ENCODE measurements at regions not wholly inside any gene's neighbourhood (a gene's known extent, or its start where the extent isn't known, plus 50 kb on each side); places are given as distances from the start of the nearest gene placed in this dataset.

DNA sequence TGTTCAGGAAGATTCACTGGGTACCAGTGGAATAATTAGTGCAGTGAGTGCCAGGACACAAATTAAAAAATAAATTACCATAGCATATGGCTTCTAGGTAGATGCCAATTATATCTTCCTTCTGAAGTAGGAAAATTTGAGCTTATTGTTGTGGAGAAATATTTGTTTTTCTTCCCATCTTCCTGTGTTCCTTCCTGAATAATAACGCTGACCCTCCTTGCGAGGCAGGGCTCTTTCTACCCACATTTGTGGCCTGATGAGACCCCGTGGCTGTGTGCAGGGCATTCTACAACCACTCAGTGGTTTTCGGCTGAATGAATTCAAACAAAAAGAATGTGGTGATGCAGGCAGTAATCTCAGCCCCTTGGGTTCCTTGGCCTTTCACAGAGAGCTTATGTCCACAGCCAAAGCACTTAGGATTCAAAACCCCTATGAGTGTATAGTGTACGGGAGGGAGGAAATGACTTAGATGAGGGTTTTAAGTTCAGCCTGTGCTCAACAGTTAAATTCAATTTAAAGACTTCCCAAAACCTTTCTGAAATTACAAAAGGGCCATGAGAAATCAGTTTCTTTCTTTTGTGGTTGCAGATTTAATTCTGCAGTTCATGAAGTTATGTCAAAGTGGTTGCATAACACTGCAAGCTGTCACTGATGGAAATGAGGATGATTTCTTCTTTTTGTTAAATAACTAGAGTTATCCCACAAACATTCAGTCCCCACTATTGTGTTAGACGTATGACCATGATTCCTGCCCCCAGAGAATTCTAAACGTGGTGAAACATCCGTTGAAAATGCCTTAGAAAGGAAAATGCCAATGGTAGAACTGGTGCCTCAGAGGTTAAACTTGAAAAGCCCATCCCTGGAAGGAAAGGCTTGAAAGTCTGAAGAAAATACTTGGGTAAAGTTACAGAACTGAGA, 255.3 kb downstream of the FZD1 start:
- DNase-seq: no peak
- TF ChIP-seq POLR2A (IDR thresholded peaks at IDR 0.05; ENCODE audit: low read length) (no peak), GATA1 (IDR thresholded peaks at IDR 0.05; ENCODE audit: low read depth, low read length) (no peak)

DNA sequence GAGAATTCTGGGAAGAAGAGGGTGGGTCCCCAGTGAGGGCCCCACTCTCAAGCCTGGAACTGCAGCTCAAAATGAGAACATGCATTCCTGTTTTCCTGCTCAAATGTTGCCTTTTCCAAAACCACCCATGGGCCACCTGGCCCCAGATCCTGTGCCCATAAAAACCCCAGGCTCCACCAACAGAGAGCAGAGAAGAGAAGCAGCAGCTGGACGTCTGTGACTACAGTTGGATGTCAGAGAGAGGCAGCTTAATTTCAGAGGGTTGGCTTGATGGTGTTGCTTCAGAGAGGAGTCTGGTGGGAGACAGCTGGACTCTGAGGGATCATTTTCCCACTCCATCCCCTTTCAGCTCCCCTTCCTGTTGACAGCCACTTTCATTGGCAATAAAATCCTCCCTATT, 256.4 kb downstream of the FZD1 start:
- TF ChIP-seq GATA1 (IDR thresholded peaks at IDR 0.05; ENCODE audit: low read depth, low read length) (no peak), POLR2A (IDR thresholded peaks at IDR 0.05; ENCODE audit: low read length) (no peak)
- DNase-seq: no peak

DNA sequence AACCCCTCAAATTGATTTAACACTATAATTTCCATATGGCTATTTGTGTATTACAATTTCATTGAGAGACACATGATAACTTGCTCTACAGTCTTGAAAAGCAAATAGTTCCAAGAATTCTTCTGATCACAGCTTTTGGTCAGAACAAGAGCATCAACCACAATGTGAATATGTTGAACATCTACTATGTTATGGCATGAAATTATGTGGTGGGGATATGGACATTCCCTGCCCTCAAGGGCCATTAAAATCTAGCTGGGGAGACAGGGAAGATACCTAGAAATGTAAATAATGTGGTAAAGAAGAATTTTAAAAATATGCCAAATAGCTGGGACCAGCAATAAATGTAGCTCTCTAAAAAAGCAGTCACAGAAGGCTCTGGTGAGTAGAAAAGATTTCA, 262.2 kb downstream of the FZD1 start:
- TF ChIP-seq POLR2A (IDR thresholded peaks at IDR 0.05; ENCODE audit: low read length) (no peak), GATA1 (IDR thresholded peaks at IDR 0.05; ENCODE audit: low read depth, low read length) (no peak)
- no peak for DNase-seq

DNA sequence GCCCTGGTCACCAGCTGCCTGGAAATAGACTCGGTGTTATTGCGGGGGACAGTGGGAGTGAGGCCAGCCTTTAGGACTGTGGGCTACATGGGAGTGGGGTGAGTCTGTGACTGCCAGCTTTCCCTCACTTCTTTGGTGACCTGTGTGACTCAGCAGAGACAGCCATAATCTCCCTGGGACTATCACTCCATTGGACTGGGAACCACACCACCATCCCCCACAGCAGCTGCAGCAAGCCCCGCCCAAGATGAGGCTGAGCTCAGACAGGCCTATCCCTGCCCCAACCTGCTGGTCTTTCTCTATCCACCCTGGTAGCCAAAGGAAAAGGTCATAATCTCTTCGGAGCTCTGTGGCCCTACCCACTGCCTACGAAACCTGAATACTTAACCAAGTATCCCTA, 263.2 kb downstream of the FZD1 start:
- no peak for TF ChIP-seq POLR2A (IDR thresholded peaks at IDR 0.05; ENCODE audit: low read length)
- no peak for TF ChIP-seq GATA1 (IDR thresholded peaks at IDR 0.05; ENCODE audit: low read depth, low read length)

DNA sequence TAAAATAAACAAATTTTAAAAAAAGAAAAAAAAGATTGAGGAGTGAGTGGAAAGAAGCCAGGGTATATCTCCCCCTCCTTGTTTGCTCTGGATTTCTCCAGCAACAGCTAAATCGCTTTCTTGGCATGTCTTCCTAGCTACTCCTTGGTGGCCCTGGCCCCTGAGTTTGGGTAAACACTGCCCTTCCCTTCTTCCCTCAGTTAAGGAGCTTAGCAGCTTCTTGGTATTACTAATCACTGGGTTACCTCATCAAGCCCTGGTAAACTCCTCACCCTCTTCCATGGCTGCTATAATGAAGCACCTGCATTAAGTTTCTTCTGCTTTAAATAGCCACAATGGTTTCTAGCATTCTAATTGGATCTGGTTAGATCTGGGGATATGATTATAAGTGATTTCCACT, 269.8 kb downstream of the FZD1 start:
- DNase-seq: no peak
- no peak for TF ChIP-seq POLR2A (IDR thresholded peaks at IDR 0.05; ENCODE audit: low read length)
- no peak for TF ChIP-seq GATA1 (IDR thresholded peaks at IDR 0.05; ENCODE audit: low read depth, low read length)

More for the DNA sequence above, 263.2 kb downstream of the FZD1 start:
- peak; percentile 22 to 35 for DNase-seq

DNA sequence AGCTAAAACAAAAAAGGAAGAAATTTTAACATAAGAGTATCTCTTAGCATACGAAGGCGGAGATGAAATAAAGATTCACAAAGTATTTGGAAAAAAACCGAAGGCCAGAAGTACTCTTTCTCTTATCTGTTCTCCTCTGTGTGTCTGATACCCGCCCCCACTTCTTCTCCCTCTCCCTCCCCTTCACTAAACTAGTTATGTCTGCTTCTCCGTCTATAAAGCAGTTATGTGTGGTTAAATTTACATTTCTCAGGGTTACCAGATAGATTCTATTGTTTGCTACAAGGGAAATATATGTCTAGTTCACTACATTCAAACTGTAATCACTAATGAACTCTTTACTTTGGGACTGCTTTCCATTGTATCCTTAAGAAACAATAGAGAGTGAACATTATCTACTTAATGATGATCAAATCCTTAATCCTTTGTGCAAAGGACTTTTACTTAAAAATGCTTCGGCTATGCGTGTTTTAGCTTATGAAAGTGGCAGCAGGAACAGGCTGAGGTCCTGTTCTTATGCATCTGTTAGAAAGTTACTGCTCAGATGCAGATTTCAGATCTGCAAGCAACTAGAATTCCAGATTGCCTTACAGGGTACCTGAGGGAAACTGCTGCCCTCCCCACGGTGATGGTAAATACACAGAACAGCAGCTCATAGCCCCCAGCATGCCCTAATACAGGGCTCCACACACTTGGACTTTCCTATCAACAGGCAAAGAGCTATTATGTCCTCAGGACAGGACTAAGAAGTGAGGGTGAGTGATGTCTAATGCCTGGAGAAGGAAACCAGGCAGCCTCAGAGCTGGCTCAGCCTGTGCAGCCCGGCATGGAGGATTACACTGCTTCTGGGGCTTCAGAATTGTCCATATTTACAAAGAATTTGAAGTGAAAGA, 273.3 kb downstream of the FZD1 start:
- DNase-seq: no peak
- no peak for TF ChIP-seq POLR2A (IDR thresholded peaks at IDR 0.05; ENCODE audit: low read length)
- TF ChIP-seq GATA1 (IDR thresholded peaks at IDR 0.05; ENCODE audit: low read depth, low read length): no peak

DNA sequence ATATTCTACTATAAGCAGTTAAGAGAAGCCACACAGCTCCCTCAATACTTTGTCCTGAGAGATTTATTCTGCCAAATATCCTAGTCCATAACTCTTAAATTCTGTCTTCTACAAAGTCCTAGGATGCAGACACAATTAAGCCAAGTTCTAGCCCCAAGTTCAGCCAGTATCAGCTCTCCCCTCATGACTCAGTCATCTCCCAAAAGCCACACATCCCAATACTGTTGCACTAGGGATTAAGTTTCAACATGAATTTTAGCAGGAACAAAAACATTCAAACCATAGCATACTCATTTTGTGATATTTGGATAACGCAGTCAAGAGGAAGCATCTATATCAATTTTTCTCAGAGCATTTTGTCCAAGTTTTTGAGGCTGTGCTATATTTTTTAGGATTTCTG, 277.4 kb downstream of the FZD1 start:
- no peak for DNase-seq
- no peak for TF ChIP-seq POLR2A (IDR thresholded peaks at IDR 0.05; ENCODE audit: low read length)
- TF ChIP-seq GATA1 (IDR thresholded peaks at IDR 0.05; ENCODE audit: low read depth, low read length): no peak

DNA sequence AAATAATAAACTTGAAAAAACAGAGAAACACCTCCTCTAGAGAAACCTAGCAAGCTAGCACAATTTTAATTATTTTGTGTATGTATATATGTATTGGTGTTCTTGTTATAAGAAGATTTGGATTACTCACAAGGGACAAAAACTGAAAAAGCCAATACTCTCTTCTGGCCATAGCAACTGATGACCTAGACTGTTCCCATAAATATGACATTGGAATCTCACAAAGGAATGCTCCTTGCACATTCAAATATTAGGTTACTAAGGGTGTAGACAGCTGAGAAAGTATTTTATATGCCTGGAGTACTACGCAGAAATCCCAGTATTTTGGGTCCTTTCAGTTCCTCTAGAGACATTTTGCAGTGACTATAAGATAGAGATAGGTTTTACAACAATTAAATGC, 279.4 kb downstream of the FZD1 start:
- no peak for TF ChIP-seq GATA1 (IDR thresholded peaks at IDR 0.05; ENCODE audit: low read depth, low read length)
- TF ChIP-seq POLR2A (IDR thresholded peaks at IDR 0.05; ENCODE audit: low read length): no peak
- no peak for DNase-seq

DNA sequence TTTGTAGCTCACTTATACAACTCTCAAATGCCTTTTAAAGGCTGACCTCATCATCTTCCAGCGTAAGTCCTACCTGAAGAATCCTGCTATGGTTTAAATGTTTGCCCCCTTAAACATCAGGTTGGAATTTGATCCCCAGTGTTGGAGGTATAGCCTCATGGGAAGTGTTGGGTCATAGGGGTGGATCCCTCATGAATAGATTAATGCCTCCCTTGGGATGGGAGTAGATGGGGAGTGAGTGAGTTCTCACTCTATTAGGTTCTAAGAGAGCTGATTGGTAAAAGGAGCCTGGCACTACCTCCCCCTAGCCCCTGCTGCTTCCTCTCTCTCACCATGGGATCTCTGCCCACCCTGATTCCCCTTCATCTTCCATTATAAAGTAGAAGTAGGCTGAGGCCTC, 285.6 kb downstream of the FZD1 start:
- DNase-seq: no peak
- TF ChIP-seq POLR2A (IDR thresholded peaks at IDR 0.05; ENCODE audit: low read length) (no peak), GATA1 (IDR thresholded peaks at IDR 0.05; ENCODE audit: low read depth, low read length) (no peak)

DNA sequence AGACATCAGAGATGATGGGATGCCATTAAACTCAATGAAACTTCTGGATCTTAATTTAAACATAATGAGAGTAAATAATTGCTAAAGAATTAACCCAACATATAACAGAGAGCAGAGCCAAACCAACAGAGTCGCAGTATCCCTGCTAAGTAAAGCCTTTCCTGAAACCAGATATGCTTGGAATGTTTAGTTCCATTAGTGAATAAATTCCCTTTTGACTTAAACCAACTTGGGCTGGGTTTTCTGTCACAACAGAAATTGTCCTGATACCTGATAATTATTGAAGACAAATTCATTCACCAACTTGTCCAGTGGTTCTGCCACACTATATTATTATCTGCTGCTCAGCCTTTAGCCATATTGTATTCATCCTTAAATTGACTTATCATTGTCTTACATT, 286.7 kb downstream of the FZD1 start:
- DNase-seq: no peak
- no peak for TF ChIP-seq GATA1 (IDR thresholded peaks at IDR 0.05; ENCODE audit: low read depth, low read length)
- no peak for TF ChIP-seq POLR2A (IDR thresholded peaks at IDR 0.05; ENCODE audit: low read length)

DNA sequence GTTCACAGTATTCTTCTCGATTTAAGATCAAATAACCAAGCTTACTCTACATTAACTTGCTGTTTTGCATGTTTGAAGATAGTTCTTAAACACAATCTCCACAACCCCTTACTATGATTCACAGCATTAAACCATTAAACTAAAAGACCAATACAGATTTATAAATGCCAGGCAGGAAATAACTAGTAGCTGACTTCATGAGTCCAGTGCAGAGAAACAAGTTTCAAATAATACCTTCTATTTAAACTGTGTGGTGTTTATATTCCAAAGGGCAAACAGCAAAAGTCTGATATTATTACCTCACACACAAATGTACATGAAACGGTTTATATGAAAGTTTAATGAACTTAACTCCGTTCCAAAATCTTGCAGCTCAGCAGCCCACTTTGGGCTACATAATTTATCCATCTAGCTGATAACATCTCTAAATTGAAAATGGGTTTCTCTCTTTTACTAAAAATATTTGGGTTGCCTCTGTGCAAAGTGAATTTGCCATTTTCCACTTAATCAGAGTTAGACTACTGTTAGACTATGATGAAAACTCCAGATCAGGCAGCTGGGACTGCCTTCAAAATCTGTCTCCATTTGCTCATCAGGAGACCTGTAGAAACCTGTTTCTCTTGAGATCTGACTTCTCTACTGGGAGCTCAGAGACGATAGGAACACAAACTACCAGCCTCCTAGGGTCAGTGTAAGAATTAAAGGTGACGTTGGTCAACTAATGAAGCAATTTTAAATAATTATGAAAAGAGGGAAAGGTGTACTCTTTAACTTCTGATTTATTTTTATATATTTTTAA, 287.3 kb downstream of the FZD1 start:
- TF ChIP-seq POLR2A (IDR thresholded peaks at IDR 0.05; ENCODE audit: low read length) (no peak), GATA1 (IDR thresholded peaks at IDR 0.05; ENCODE audit: low read depth, low read length) (no peak)
- no peak for DNase-seq

DNA sequence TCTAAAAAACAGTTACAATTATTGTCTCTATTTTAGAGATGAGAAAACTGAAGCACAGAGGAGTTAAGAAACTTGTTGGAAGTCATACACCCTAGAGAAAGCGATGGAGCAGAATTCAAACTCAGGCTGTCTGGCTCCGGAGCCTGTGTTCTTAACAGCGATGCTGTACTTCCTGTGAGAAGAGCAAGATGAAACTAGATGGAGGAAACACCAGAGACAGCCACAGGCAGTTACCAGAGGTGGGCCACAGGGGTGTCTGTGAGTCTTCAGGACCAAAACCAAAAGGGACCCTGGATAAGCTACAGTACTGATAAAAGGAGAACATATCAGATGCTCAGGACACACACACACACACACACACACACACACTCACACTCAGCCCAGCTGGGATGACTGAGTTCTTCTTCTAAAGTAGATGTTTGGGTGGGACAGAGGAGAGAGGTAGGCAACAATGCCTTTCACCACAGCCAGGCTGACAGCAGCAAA, 289.2 kb downstream of the FZD1 start:
- DNase-seq: peak; percentile 14 to 64
- no peak for TF ChIP-seq POLR2A (IDR thresholded peaks at IDR 0.05; ENCODE audit: low read length)

DNA sequence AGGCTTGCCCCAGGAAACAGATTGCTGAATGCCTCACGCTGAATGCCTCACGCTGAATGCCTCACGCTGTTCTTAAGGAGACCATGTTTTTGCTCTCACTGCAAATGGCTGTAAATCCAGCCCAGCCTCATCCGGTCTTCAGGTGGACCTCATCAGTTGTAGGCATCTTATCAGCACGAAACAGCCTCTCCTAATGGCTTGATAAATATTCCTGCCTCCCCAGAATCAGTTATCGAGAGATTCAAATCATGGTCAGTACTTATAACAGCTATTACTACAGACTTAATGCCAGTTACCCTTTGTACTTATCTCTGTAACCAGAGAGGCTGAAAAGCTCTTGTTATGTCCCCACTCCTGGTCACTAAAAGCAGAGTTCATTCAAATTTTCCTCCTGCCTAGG, 290.6 kb downstream of the FZD1 start:
- TF ChIP-seq POLR2A (IDR thresholded peaks at IDR 0.05; ENCODE audit: low read length) (no peak), GATA1 (IDR thresholded peaks at IDR 0.05; ENCODE audit: low read depth, low read length) (no peak)
- peak; percentile 34 to 81 for DNase-seq
